HEK293 (cell line): ENCODE measurements at regions not wholly inside any gene's neighbourhood (a gene's known extent, or its start where the extent isn't known, plus 50 kb on each side); places are given as distances from the start of the nearest gene placed in this dataset.

Experiments
- CTCF ChIA-PET: fragments of 350-600 bp; formaldehyde crosslinking; extraction: SDS; loops from one replicate; lab custom pipeline; 2021; ENCODE audit warnings: antibody characterized with exemption; lab: Yijun Ruan, JAX
- POLR2A ChIA-PET: fragments of 300-600 bp; formaldehyde crosslinking; extraction: SDS; loops from one replicate; lab custom pipeline; 2020; ENCODE audit warnings: antibody characterized with exemption, inconsistent platforms; lab: Yijun Ruan, JAX
- H3K27ac ChIP-seq: fragments of 200-500 bp; sonication (Bioruptor generic); 2 replicates; pipeline ENCODE4 v1.5.1; 2014; ENCODE audit warnings: low read depth, low read length, control low read depth, inconsistent platforms; ENCODE audit errors: extremely low read depth
- H3K36me3 ChIP-seq, 2 experiments: fragments of 200-500 bp in 1 of 2; sonication (Bioruptor generic) in 1 of 2; 1 replicate in 1 of 2; 2 replicates in 1 of 2; pipeline ENCODE4 v1.5.1; 2014 to 2017; ENCODE audit warnings: inconsistent platforms in 2 of 2, low read length in 2 of 2; ENCODE audit not compliant: control insufficient read depth in 2 of 2, insufficient read depth in 1 of 2
- H3K4me1 ChIP-seq: fragments of 200-500 bp; sonication (Bioruptor generic); 2 replicates; pipeline ENCODE4 v1.5.1; 2014; ENCODE audit warnings: mild to moderate bottlenecking, low read length, inconsistent platforms; ENCODE audit not compliant: control insufficient read depth, insufficient read depth
- H3K4me3 ChIP-seq: 2 replicates; pipeline ENCODE4 v1.5.1; 2011; ENCODE audit warnings: low read depth, mild to moderate bottlenecking, control low read depth, low read length, moderate library complexity
- H3K9me3 ChIP-seq: fragments of 200-500 bp; sonication (Bioruptor generic); 2 replicates; pipeline ENCODE4 v1.5.1; 2014; ENCODE audit warnings: low read depth, low read length, inconsistent platforms; ENCODE audit not compliant: control insufficient read depth, insufficient read depth
- KLF7 ChIP-seq: fragments of 450-650 bp; formaldehyde crosslinking; IDR thresholded peaks from 2 replicates; pipeline ENCODE4 v1.5.1; 2016; ENCODE audit warnings: missing biosample characterization, missing genetic modification characterization, borderline replicate concordance
- OVOL3 ChIP-seq: fragments of 450-650 bp; formaldehyde crosslinking; IDR thresholded peaks from 2 replicates; pipeline ENCODE4 v1.5.1; 2016; ENCODE audit warnings: missing biosample characterization, missing genetic modification characterization
- ZIC2 ChIP-seq: fragments of 450-650 bp; formaldehyde crosslinking; IDR thresholded peaks from 2 replicates; pipeline ENCODE4 v1.5.1; 2016; ENCODE audit warnings: missing biosample characterization, missing genetic modification characterization
- ZNF266 ChIP-seq: fragments of 450-650 bp; formaldehyde crosslinking; IDR thresholded peaks from 2 replicates; pipeline ENCODE4 v1.5.1; 2016; ENCODE audit warnings: missing biosample characterization, missing genetic modification characterization, low read depth
- ZNF274 ChIP-seq, 2 experiments: fragments of 200-500 bp in 1 of 2; fragments of 450-650 bp in 1 of 2; sonication (Bioruptor generic) in 1 of 2; formaldehyde crosslinking in 1 of 2; IDR thresholded peaks; 2 replicates each; pipeline versions ENCODE4 v1.5.1 to v1.6.1; 2014 to 2016; ENCODE audit warnings: borderline replicate concordance in 1 of 2, inconsistent platforms in 1 of 2, low read length in 1 of 2, missing biosample characterization in 1 of 2, missing genetic modification characterization in 1 of 2
- ZNF394 ChIP-seq: fragments of 450-650 bp; formaldehyde crosslinking; IDR thresholded peaks from 2 replicates; pipeline ENCODE4 v1.5.1; 2016; ENCODE audit warnings: missing biosample characterization, missing genetic modification characterization, mild to moderate bottlenecking, moderate library complexity, borderline replicate concordance
- ZNF426 ChIP-seq: fragments of 450-650 bp; formaldehyde crosslinking; IDR thresholded peaks from 2 replicates; pipeline ENCODE4 v1.5.1; 2017; ENCODE audit warnings: missing biosample characterization, missing genetic modification characterization, mild to moderate bottlenecking, inconsistent platforms, moderate library complexity
- ZNF510 ChIP-seq: fragments of 450-650 bp; formaldehyde crosslinking; IDR thresholded peaks from 2 replicates; pipeline ENCODE4 v1.5.1; 2018; ENCODE audit warnings: mild to moderate bottlenecking, missing genetic modification characterization, missing biosample characterization; ENCODE audit not compliant: insufficient replicate concordance
- ZNF521 ChIP-seq: fragments of 450-650 bp; formaldehyde crosslinking; IDR thresholded peaks from 2 replicates; pipeline ENCODE4 v1.5.1; 2017; ENCODE audit warnings: missing biosample characterization, mild to moderate bottlenecking, missing genetic modification characterization
- ZNF555 ChIP-seq: fragments of 450-650 bp; formaldehyde crosslinking; conservative IDR thresholded peaks from 2 replicates; pipeline ENCODE4 v1.5.1; 2017; ENCODE audit warnings: missing biosample characterization, mild to moderate bottlenecking, missing genetic modification characterization, inconsistent platforms
- TF ChIP-seq, protein P1 (sequence below): fragments of 450-650 bp; formaldehyde crosslinking; IDR thresholded peaks from 2 replicates; pipeline ENCODE4 v1.5.1; 2017; ENCODE audit warnings: missing biosample characterization, missing genetic modification characterization
- TF ChIP-seq, protein P2 (sequence below): fragments of 450-650 bp; formaldehyde crosslinking; IDR thresholded peaks from 2 replicates; pipeline ENCODE4 v1.5.1; 2016; ENCODE audit warnings: missing biosample characterization, missing genetic modification characterization, low read depth
- TF ChIP-seq, protein P3 (sequence below): fragments of 450-650 bp; formaldehyde crosslinking; IDR thresholded peaks from 2 replicates; pipeline ENCODE4 v1.5.1; 2016; ENCODE audit warnings: missing biosample characterization, missing genetic modification characterization, borderline replicate concordance
- TF ChIP-seq, protein P4 (sequence below): fragments of 450-650 bp; formaldehyde crosslinking; IDR thresholded peaks from 2 replicates; pipeline ENCODE4 v1.5.1; 2016; ENCODE audit warnings: missing biosample characterization, missing genetic modification characterization

DNA sequence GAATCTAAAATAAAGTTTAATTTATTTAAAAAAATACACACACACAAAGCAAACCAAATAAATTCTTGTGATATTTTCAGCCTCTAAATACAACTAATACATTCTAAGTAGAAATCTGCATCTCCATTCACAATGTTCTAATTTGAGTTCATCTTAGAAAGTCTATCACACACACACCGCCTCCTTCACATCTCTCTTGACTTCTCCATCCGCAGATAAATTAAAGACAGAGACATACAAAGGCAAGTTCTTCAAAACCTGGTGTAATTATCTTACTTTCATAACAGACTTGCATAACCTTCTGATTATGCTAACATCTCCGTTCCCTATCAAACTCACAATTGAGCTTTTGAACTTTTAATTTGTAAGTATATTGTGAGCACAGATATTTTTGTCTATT lies 657.3 kb downstream of the VGLL3 start:
- H3K4me1 ChIP-seq, result no peaks in the 10 kb centered on the region
- no peaks in the 10 kb centered on the region for H3K9me3 ChIP-seq
- CTCF ChIA-PET, result no interaction called here
- TF ChIP-seq ZIC2 (tag by site-specific recombination), result no peak
- TF ChIP-seq, protein P1, sequence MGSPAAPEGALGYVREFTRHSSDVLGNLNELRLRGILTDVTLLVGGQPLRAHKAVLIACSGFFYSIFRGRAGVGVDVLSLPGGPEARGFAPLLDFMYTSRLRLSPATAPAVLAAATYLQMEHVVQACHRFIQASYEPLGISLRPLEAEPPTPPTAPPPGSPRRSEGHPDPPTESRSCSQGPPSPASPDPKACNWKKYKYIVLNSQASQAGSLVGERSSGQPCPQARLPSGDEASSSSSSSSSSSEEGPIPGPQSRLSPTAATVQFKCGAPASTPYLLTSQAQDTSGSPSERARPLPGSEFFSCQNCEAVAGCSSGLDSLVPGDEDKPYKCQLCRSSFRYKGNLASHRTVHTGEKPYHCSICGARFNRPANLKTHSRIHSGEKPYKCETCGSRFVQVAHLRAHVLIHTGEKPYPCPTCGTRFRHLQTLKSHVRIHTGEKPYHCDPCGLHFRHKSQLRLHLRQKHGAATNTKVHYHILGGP (tag by site-specific recombination), result no peak
- TF ChIP-seq, protein P2, sequence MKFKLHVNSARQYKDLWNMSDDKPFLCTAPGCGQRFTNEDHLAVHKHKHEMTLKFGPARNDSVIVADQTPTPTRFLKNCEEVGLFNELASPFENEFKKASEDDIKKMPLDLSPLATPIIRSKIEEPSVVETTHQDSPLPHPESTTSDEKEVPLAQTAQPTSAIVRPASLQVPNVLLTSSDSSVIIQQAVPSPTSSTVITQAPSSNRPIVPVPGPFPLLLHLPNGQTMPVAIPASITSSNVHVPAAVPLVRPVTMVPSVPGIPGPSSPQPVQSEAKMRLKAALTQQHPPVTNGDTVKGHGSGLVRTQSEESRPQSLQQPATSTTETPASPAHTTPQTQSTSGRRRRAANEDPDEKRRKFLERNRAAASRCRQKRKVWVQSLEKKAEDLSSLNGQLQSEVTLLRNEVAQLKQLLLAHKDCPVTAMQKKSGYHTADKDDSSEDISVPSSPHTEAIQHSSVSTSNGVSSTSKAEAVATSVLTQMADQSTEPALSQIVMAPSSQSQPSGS (tag by site-specific recombination), result no peak
- no peak for TF ChIP-seq ZNF521 (tag by site-specific recombination)
- TF ChIP-seq ZNF274 (IDR thresholded peaks at IDR 0.05; ENCODE audit: low read length), result no peak
- no peak for TF ChIP-seq ZNF274 (tag by site-specific recombination; IDR thresholded peaks at IDR 0.05; ENCODE audit: borderline replicate concordance)
- no peak for TF ChIP-seq ZNF266 (tag by site-specific recombination)
- no peak for TF ChIP-seq KLF7 (tag by site-specific recombination)
- H3K4me3 ChIP-seq, result no peak overlapping the region
- no peaks in the 10 kb centered on the region for H3K36me3 ChIP-seq
- no peak overlapping the region for H3K27ac ChIP-seq
- POLR2A ChIA-PET, result no interaction called here

DNA sequence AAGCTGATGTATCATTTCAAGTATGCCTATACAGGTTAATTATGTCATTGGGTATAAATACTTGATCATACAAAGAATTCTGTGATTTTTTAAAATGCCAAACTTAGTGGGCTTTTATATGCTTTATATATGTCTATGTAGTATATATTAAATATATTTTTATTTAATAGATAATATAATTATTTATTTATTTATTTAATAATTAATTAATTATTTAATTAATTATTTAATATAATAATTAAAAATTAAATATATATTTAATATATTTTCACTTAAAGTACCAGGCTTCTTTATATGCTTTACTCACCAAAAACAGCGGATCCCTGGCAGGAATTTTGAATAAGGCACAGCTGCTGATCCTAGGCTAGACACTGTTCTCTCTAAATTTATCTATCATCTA lies 687.0 kb downstream of the VGLL3 start:
- H3K4me3 ChIP-seq, result no peak overlapping the region
- POLR2A ChIA-PET, result no interaction called here
- CTCF ChIA-PET, result no interaction called here
- TF ChIP-seq, protein P3, sequence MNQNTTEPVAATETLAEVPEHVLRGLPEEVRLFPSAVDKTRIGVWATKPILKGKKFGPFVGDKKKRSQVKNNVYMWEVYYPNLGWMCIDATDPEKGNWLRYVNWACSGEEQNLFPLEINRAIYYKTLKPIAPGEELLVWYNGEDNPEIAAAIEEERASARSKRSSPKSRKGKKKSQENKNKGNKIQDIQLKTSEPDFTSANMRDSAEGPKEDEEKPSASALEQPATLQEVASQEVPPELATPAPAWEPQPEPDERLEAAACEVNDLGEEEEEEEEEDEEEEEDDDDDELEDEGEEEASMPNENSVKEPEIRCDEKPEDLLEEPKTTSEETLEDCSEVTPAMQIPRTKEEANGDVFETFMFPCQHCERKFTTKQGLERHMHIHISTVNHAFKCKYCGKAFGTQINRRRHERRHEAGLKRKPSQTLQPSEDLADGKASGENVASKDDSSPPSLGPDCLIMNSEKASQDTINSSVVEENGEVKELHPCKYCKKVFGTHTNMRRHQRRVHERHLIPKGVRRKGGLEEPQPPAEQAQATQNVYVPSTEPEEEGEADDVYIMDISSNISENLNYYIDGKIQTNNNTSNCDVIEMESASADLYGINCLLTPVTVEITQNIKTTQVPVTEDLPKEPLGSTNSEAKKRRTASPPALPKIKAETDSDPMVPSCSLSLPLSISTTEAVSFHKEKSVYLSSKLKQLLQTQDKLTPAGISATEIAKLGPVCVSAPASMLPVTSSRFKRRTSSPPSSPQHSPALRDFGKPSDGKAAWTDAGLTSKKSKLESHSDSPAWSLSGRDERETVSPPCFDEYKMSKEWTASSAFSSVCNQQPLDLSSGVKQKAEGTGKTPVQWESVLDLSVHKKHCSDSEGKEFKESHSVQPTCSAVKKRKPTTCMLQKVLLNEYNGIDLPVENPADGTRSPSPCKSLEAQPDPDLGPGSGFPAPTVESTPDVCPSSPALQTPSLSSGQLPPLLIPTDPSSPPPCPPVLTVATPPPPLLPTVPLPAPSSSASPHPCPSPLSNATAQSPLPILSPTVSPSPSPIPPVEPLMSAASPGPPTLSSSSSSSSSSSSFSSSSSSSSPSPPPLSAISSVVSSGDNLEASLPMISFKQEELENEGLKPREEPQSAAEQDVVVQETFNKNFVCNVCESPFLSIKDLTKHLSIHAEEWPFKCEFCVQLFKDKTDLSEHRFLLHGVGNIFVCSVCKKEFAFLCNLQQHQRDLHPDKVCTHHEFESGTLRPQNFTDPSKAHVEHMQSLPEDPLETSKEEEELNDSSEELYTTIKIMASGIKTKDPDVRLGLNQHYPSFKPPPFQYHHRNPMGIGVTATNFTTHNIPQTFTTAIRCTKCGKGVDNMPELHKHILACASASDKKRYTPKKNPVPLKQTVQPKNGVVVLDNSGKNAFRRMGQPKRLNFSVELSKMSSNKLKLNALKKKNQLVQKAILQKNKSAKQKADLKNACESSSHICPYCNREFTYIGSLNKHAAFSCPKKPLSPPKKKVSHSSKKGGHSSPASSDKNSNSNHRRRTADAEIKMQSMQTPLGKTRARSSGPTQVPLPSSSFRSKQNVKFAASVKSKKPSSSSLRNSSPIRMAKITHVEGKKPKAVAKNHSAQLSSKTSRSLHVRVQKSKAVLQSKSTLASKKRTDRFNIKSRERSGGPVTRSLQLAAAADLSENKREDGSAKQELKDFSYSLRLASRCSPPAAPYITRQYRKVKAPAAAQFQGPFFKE (tag by site-specific recombination), result no peak
- TF ChIP-seq ZNF426 (tag by site-specific recombination) (peak; percentile 32), ZNF555 (tag by site-specific recombination) (0 out of 2 replicates have a peak, but pooled peaks have one; percentile 11), OVOL3 (tag by site-specific recombination) (no peak), ZNF510 (tag by site-specific recombination) (no peak), ZNF394 (peak; percentile 20; the same call in 1 of the 2 replicates)
- TF ChIP-seq, protein P4, sequence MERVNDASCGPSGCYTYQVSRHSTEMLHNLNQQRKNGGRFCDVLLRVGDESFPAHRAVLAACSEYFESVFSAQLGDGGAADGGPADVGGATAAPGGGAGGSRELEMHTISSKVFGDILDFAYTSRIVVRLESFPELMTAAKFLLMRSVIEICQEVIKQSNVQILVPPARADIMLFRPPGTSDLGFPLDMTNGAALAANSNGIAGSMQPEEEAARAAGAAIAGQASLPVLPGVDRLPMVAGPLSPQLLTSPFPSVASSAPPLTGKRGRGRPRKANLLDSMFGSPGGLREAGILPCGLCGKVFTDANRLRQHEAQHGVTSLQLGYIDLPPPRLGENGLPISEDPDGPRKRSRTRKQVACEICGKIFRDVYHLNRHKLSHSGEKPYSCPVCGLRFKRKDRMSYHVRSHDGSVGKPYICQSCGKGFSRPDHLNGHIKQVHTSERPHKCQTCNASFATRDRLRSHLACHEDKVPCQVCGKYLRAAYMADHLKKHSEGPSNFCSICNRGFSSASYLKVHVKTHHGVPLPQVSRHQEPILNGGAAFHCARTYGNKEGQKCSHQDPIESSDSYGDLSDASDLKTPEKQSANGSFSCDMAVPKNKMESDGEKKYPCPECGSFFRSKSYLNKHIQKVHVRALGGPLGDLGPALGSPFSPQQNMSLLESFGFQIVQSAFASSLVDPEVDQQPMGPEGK (tag by site-specific recombination), result no peak
- no peak overlapping the region for H3K27ac ChIP-seq
- H3K9me3 ChIP-seq, result no peaks in the 10 kb centered on the region
- no peaks in the 10 kb centered on the region for H3K36me3 ChIP-seq
- H3K4me1 ChIP-seq, result no peaks in the 10 kb centered on the region
